ENCODE measurements at regions not wholly inside any gene's neighbourhood (a gene's known extent, or its start where the extent isn't known, plus 50 kb on each side); places are given as distances from the start of the nearest gene placed in this dataset.

DNA sequence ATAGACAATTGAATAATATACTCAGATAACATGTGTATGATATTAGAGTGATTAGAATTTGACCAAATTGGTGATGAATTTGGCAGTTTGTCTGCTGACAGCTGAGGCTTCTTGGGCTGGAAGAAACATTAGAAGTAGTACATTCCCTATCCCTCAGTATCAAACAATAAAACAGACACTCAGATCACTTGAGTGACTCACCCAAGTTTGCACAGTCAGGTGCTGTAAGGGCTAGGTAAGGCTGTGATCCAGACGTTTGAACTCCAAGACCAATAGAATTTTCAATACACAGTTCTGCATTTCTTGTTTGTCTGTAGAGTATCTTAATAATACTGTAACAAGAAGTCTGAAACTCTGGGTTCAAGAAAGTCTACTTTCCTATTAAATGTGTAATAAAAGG, 223.5 kb downstream of the POSTN start:
- H3K4me3 ChIP-seq: no peak overlapping the region
- no peak for DNase-seq
- WGBS, 4 donors: 40 to 71% (median 53%) methylated on average over 1 of the region's 1 CpG
- H3K27me3 ChIP-seq: no peaks in the 10 kb centered on the region
- intact Hi-C loops (cut with DNase I): no loop called here
- no peak overlapping the region for H3K27ac ChIP-seq
- H3K4me1 ChIP-seq (replicated peaks in 1 of 2): no peaks in the 10 kb centered on the region
- no peaks in the 10 kb centered on the region for H3K9me3 ChIP-seq (replicated peaks in 1 of 3)
- H3K36me3 ChIP-seq (replicated peaks in 1 of 2): no peaks in the 10 kb centered on the region
- TF ChIP-seq, protein P1, sequence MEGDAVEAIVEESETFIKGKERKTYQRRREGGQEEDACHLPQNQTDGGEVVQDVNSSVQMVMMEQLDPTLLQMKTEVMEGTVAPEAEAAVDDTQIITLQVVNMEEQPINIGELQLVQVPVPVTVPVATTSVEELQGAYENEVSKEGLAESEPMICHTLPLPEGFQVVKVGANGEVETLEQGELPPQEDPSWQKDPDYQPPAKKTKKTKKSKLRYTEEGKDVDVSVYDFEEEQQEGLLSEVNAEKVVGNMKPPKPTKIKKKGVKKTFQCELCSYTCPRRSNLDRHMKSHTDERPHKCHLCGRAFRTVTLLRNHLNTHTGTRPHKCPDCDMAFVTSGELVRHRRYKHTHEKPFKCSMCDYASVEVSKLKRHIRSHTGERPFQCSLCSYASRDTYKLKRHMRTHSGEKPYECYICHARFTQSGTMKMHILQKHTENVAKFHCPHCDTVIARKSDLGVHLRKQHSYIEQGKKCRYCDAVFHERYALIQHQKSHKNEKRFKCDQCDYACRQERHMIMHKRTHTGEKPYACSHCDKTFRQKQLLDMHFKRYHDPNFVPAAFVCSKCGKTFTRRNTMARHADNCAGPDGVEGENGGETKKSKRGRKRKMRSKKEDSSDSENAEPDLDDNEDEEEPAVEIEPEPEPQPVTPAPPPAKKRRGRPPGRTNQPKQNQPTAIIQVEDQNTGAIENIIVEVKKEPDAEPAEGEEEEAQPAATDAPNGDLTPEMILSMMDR (IDR thresholded peaks at IDR 0.05): no peak
- TF ChIP-seq POLR2A (IDR thresholded peaks at IDR 0.05): no peak

DNA sequence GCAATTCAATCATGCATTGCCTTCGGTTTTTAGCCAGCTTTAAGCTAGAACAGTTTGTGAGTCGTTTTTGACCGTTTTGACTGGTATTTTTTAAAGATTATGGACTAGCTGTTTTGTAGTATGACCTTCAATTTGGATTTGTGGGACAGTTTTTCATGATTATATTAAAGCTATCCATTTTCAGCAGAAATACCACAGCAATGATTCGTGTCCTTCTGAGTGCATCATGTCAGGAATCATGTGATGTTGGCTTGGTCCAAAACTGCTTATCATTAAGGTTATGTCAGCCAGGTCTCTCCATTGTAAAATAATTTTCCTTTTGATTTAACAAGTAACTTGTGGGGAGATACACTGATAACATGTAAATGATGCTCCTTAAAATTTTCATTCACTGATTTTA, 229.0 kb downstream of the POSTN start:
- no peak overlapping the region for H3K4me3 ChIP-seq
- no peaks in the 10 kb centered on the region for H3K9me3 ChIP-seq (replicated peaks in 1 of 3)
- no peak for DNase-seq
- no peak overlapping the region for H3K27ac ChIP-seq
- H3K4me1 ChIP-seq (replicated peaks in 1 of 2): no peaks in the 10 kb centered on the region
- H3K36me3 ChIP-seq (replicated peaks in 1 of 2): no peaks in the 10 kb centered on the region
- no peaks in the 10 kb centered on the region for H3K27me3 ChIP-seq
- WGBS, 4 donors: 13 to 39% (median 24%) methylated on average over 4 of the region's 4 CpGs
- TF ChIP-seq POLR2A (IDR thresholded peaks at IDR 0.05): no peak
- TF ChIP-seq, protein P1 (IDR thresholded peaks at IDR 0.05): no peak
- intact Hi-C loops (cut with DNase I): no loop called here

DNA sequence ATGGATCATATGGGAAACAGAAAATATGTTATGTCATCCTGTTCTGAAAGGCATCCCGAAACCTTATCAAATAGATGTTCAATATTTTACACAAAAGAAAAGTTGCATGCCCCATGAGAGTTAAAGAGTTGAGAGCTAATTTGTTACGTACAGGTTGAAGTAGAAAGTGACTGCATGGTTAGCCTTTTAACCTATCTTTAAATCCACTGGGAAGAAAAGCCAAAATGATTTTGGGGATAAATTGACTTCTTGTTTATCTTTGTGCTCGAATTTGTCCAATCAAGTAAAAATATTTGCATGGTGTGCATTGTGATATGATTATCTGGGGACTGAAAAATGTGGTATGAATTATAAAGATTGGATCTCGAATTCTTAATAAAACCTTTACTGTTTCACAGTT, 230.1 kb downstream of the POSTN start:
- Histone ChIP-seq H3K4me3 (no peak overlapping the region), H3K36me3 (replicated peaks in 1 of 2) (no peaks in the 10 kb centered on the region), H3K27me3 (no peaks in the 10 kb centered on the region), H3K27ac (no peak overlapping the region), H3K9me3 (replicated peaks in 1 of 3) (no peaks in the 10 kb centered on the region), H3K4me1 (replicated peaks in 1 of 2) (no peaks in the 10 kb centered on the region)
- intact Hi-C loops (cut with DNase I): no loop called here
- no peak for DNase-seq
- TF ChIP-seq POLR2A (IDR thresholded peaks at IDR 0.05): no peak
- TF ChIP-seq, protein P1 (IDR thresholded peaks at IDR 0.05): no peak
- WGBS, 4 donors: 58 to 65% (median 60%) methylated on average over 4 of the region's 4 CpGs

DNA sequence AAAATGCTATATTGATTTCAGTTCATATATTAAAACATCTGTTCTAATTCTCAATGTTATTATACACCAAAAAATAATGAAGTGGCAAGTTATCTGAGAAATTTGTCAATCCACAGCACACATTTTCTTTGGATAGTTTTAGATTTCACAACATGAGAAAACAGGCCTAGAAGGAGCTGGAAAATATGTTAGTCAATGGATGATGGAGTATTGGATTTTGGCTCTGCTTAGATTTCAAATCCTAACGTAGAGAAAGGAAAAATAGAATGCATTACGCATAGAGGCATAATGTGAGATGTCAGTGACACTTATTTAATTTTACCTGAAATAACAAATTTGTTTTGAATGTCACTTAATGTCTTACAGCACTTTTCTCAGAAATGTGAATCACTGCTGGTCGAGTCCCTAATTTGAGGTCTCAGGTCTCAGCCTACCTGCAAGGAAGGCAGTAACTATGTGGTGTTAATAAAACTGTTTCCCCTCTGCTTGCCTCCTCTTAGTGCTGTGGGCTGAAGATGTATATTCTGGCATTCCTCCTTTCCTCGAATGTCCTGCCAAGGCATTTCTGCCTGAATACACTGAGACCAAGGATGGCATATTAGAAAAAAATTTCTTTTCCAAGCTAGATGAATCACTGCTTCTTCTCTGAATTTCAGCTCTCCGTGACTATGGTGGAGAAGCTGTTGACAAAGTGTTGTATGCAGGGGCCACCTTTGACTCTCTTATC, 232.4 kb downstream of the POSTN start:
- no peak overlapping the region for H3K27ac ChIP-seq

More for the DNA sequence above, 232.4 kb downstream of the POSTN start:
- Histone ChIP-seq H3K36me3 (replicated peaks in 1 of 2) (no peaks in the 10 kb centered on the region), H3K4me3 (no peak overlapping the region), H3K27me3 (no peaks in the 10 kb centered on the region), H3K4me1 (replicated peaks in 1 of 2) (no peaks in the 10 kb centered on the region), H3K9me3 (replicated peaks in 1 of 3) (no peaks in the 10 kb centered on the region)
- no peak for DNase-seq
- TF ChIP-seq POLR2A (IDR thresholded peaks at IDR 0.05): no peak
- TF ChIP-seq, protein P1 (IDR thresholded peaks at IDR 0.05): no peak
- intact Hi-C loops (cut with DNase I): no loop called here
- WGBS, 4 donors: 69 to 78% (median 72%) methylated on average over 5 of the region's 5 CpGs
